Muscle of arm (tissue), 1 donor: ENCODE measurements at regions not wholly inside any gene's neighbourhood (a gene's known extent, or its start where the extent isn't known, plus 50 kb on each side); places are given as distances from the start of the nearest gene placed in this dataset.
"Not testable (repeated sequence)": the region's sequence is repeated elsewhere in the genome, so short reads cannot be mapped to it uniquely, and the experiment has no call there.

Experiments used
- DNase-seq: peaks from one replicate; pipeline ENCODE4 v3.0.0-alpha.2; 2013

GRCh38 chr15:84421513-84422181, 179.2 kb upstream of the ZSCAN2 start:
- not testable (repeated sequence) for DNase-seq

DNA sequence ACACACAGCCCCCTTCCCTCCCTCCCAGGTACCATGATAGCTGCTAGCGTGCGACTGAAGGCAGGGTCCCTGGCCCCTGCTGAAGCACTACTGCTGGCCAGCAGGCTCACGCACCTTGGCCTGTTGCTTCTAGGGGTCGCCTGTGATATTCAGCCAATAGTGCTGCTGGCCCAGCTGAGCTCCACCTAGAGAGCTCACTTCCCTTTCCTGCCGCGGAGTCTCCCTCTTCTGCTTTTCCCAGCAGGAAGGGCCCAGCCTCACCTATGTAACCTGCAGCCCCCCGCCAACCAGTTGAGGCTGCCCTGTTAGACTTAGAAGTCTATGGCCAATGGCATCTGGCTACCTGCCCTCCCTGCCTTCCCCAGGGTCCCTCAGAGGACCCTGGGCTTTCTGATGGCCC, 175.5 kb upstream of the ZSCAN2 start:
- DNase-seq = not testable (repeated sequence)

DNA sequence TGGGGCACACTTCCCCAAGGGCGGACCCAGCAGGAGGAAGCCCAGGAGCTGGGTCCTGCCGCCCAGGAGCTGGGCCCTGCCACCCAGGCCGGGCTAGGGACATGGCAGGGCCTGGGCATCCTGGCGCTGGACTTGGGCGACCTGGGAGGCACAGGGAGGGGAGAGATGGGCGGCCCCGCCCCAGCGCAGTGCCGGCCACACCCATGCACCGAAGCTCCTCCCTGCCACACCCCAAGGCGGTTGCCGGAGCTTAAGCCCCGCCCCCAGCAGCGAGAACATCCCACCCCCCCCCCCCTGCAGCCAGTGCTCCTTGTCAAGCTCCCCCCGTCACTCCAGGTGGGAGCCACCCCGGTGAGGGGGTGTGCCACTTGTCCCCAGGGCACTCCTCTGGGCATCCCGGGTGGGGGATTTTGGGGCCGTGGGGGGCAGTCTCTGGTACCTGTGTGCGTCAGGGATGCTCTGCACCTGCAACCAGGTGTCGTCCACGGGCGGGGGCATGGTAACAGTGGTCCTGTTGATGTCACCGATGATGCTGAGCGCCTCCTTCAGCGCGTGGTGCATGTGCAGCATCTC, 127.4 kb upstream of the ZSCAN2 start:
- DNase-seq = not testable (repeated sequence)

DNA sequence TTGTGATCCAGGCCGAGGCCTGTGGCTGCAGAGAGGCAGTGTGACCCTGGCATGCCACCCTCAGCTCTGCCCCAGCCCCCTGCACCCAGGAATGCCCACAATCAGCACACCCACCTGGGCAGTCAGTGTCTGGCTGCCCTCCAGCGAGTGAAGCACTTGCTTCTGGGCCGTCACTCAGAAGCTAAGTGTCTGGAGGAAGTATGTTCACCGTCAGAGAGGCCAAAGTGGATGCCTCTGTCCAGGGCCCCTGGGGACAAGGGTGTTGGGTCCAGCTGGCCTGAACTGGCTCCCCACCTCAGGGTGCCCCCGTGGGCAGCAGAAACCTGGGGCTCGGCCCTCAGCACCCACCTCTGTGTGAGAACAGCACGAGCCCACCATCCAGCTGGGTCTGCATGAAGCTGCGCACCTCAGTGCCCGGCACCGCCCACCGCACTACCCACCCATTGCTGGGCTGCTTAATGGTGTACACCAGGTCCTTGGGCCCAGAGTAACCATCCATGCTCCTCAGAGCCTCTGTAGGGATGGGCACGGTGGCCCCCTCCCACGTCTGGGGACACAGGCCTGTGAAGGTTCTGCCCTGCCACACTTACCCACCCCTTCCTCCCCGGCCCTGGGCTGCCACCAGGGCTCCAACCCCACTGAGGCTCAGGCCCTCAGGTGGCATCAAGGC, 124.3 kb upstream of the ZSCAN2 start:
- not testable (repeated sequence) for DNase-seq

DNA sequence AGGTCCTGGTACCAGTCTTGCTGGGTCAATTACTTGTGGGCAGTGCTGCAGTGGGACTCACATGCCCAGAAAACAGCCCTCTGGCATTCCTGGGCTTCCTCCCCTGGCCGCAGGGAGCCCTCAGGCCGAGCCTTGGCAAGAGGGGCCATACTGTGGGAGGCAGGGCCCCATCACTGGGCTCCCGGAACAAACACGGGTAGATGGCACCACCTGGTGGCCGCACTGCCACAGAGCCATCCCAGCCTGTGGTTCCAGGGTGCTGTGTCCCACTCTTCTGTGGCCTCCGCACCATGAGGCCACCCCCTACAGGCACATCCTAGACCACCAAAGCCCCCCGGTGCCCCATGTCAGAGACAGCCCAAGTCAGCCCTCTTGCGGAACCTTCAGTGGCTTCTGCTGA, 123.3 kb upstream of the ZSCAN2 start:
- not testable (repeated sequence) for DNase-seq

DNA sequence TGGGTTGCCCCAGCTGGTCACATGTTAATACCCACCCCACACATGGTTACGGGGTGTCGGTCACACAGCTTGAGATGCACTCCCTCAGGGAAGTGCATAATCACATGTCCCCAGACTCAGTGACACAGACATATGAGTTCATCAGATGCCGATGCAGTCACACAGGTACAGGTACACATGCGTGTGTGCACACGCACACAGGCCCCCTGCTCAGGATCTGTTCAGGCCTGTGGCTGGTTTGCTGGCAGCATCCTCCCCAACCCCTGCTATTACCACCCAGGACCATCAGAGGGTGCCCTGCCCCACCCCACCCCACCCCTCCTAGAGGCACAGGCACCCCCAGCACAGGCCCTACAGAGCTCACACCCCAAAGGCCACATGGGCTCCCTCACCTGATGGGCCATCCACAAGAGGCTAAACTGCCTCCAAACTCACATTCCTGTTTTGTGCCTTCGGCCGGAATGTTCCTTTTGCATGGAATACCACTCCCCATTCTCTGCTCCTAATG, 120.6 kb upstream of the ZSCAN2 start:
- DNase-seq = not testable (repeated sequence)

DNA sequence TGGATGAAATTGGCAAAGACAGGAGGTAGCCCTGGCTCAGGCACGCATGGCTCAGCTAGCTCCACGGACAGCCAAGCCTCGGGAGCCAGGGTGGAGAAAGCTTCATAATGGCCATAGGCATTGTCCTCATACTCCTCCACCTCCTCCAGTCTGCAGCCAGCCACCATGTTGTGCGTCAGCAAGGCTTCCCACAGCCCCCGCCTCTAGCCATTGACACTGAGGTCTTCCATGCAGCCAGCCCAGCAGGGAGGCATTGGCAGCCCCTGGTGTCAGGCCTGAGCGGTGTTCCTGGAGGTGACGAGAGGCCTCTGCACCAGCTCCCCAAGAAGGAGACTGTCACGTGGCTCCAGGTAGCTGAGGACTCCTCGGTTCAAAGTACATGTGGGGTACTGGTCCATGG, 117.0 kb upstream of the ZSCAN2 start:
- DNase-seq = not testable (repeated sequence)

DNA sequence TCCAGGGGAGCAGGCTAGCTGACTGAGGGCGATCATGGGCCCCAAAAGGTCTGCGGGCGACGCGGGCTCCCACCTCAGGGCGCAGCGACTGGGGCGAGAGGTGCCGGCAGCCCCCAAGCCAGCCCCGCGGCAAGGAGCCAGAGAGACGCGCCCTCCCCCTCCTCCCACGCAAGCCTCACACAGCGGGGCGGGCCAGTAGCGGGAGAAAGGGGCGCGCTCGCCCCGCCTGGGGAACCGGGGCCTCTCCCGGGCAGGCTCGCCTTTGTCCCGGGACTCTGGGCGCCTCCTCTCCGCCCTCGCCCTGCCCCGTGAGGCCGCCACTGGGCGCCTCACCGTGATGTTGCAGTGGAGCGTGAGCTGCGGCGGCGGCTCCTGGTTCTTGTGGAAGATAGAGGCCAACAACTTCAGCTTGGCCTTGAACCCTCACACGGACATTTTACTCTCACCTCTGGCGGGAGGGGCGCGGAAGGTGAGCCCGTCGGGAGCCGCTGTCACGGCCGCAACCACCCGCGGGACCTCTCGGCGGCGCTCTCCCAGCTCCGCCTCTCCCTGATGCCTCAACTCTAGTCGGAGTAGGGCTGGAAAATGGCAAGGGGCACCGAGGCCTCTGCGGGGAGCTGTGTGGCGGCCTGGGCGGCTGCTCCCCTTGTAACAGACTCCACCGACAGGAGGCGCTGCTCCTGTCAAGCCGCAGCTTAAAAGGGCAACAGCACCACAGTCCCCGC, 100.5 kb upstream of the ZSCAN2 start:
- DNase-seq = not testable (repeated sequence)

DNA sequence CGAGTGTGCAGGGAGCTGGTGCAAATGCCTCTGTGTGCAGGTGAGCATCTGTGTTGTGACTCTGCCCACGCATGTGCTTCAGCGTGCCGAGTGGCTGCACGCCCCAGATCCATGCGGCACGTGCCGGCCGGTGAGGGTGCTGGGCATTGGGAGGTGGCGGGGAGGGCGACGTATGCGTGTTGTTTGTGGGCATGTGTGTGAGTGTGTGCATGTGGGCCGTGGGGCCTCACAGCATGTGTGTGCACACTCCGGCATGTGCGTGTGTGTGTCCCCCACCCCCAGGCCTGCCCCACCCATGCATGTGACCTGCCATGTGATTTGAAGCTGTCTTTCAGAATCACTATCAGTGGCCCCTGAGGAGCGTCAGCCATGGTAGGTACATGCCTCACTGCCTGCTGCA, 97.7 kb upstream of the ZSCAN2 start:
- not testable (repeated sequence) for DNase-seq

GRCh38 chr15:84505552-84505951, 95.3 kb upstream of the ZSCAN2 start:
- not testable (repeated sequence) for DNase-seq

- DNase-seq = not testable (repeated sequence)
These were observed 88.5 kb upstream of the ZSCAN2 start for GRCh38 chr15:84512324-84512723.

DNA sequence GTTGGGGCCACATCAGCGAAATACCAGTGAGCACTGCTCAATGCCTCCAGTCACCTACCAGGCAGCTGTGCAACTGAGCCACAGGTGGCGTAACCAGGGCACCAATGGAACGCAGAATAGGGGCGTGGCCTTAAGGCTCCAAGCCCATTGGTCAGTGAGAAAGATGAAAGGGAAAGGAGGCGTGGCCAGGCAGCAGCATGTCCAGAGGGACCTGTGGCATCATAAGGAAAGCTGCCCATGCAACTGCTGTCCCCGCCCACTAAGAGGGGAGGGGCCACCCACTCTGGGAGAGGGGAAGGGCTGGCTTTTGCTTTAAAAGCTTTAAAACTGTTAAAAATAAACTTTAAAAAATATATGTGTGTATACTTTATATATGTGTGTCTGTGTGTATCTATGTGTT, 84.0 kb upstream of the ZSCAN2 start:
- DNase-seq = not testable (repeated sequence)

- DNase-seq = not testable (repeated sequence)
These were observed 75.1 kb upstream of the ZSCAN2 start for GRCh38 chr15:84525491-84526344.

- DNase-seq = not testable (repeated sequence)
These were observed 70.1 kb upstream of the ZSCAN2 start for GRCh38 chr15:84530751-84531150.

GRCh38 chr15:84531223-84531622, 69.6 kb upstream of the ZSCAN2 start:
- not testable (repeated sequence) for DNase-seq

DNA sequence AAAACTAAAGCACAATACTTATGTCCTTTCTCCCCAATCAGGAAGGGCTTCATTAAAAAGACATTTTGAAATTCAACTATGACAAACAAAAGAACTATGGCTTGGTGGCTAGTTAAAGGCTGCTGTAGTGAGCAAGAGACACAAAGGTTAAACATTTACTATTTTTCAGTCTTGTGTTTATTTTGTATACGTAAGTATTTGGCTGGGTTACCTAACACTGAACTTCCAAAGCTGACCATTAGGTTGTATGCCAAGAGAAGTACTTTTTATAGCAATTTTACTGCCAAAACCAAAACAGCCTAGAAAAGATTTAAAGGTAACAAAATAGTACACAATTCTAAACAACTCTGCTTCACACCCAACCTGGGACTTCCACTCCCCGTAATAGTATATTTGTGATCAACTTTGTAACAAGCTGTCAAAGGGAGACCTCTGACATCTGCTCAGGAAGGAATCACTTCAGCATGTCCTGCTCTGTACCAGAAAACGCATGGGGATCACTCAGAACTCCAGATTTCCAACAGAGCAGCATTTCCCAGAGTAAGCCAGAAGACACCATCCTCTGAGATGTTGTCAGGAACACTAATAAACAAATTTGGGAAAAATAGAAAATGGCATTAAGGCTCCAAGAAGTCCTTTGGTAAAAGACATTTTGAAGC, 69.0 kb upstream of the ZSCAN2 start:
- peak; percentile 1 for DNase-seq

- not testable (repeated sequence) for DNase-seq
These were observed 67.1 kb upstream of the ZSCAN2 start for GRCh38 chr15:84533705-84534104.

GRCh38 chr15:84534561-84535235, 66.1 kb upstream of the ZSCAN2 start:
- peak; percentile 2 for DNase-seq

- DNase-seq = not testable (repeated sequence)
These were observed 64.6 kb upstream of the ZSCAN2 start for GRCh38 chr15:84536181-84536580.

- DNase-seq = not testable (repeated sequence)
These were observed 56.2 kb upstream of the ZSCAN2 start for GRCh38 chr15:84544586-84544985.
